GM18873 (cell line): ENCODE measurements at regions not wholly inside any gene's neighbourhood (a gene's known extent, or its start where the extent isn't known, plus 50 kb on each side); places are given as distances from the start of the nearest gene placed in this dataset.

Experiments
- ATAC-seq: cut with Tn5 transposase; IDR thresholded peaks from one replicate; pipeline ENCODE4 v1.9.1; 2021; ENCODE audit warnings: mild to moderate bottlenecking, moderate library complexity, moderate number of reproducible peaks; ENCODE audit not compliant: unreplicated experiment, low FRiP score

DNA sequence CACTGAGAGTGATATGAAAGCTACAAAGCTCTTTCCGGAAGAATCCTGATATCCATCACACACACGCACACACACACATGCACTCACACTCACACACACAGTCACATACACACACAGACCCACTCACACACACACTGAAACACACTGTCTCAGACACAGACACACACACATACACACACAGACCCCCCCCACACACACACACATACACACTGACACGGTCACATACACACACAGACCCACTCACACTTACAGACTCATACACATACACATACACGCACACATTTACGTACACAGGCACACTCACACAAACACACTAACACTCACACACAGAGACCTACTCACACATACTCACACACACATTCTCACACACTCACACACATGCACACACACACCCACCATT is 58.6 kb downstream of the LIG4 start:
- ATAC-seq = no peak

DNA sequence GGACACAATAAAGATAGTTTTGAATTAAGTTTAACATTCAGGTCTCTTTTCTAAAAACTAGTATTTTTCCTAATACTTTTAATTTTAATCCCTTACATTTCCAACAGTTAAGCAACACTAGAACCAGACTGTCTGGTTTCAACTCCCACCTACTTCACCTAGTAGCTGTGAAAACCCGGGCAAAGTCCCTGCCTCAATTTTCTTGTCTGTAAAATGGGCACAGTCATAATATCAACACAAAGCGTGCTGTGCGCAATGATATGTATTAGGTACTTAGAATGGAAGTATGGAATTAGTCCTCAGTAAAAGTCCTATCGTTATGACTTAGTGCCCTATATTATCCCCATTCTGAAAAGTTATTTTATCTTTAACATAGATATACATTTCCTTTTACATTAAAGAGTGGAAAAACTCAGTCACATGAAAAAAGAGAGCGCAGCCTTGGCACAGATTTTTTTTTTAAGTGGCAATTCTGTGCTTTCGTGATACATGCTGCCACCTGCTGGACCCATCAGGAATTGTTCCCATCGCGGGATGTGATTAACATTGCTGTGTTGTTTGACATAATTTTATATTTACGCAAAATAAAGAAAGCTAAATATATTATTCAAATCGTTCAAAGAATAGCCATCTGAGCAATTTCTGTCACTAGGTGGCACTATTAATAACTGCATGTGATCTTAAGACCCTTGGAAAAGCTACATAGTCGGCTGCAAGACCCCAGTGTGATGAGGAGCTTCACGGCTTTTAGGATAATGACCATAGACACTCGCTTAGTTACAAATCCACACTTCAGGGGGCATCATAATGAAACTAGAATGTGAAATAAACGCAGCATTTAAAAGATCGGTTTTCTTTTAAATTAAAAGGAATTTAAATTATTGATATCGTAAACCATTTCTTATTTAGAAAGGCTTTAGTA is 59.9 kb downstream of the LIG4 start:
- no peak for ATAC-seq

DNA sequence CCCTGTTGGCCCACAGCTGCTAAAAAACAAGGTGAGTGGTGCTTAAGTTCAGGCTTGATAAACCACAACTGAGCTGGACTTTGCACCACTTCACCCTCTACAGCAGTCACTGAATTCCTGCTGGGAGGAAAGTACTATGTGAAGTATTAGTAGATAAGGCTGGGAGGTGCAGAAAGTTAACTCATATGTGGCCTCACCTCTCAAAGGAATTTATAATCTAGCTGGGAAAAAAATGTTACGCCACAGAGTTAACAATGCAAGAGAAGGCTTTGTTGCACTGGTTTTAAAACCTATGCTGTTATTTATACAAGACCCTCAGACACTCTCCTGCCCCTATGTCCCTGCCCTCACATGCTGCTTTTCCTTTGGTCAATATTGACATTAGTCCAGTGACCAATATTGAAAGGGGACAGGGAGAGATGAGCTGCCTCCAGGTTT is 60.9 kb downstream of the LIG4 start:
- no peak for ATAC-seq

DNA sequence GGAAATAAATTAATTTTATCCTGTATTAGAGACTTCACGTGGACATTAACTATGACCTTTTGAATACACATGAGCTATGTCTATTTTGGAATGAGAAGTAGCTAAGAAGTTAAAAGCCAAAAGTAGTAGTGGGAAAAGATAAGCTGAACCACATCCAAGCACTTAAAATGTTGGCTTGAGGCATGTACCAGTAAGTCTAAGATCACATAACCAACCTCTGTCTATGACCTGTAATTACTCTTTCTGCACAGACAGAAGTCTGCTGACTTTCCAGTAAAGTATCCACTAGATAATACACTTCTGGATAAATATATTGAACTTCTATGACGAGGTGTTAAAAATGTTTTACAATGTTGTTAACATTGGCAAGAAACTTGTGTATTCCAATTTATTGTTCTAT is 68.7 kb downstream of the LIG4 start:
- ATAC-seq = no peak

DNA sequence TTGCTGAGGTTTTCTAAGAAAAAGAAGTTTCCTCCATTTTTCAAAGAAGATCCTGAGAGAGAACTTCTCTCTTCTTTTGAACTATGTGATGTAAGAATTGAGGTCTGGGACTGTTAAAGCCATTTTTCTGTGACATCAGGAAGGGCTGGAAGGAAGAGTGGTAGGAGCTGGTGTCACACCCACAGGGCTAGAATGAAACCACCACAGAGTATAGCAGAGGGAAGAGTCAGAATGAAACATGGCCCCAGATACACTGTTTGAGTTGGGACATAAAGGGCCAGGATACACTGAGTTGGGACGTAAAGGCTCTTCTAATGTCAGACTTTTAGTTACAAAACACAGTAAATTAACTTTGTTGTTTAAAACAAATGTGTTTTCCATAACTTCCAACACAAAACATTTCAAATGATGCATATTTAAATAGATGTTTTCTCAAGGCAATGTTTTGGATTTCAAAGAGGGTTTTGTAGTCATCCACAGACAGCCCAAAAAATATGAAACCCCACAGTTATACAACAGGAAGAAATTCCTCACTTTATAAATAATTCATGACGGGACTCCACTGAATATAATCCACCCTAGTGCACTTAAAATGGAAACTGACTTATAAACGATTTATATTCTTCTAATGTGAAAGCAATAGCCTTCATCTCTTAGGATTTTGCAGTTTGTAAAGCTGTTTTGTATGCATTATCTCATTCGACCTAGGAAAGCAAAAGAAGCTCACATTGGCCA is 72.5 kb downstream of the LIG4 start:
- no peak for ATAC-seq

DNA sequence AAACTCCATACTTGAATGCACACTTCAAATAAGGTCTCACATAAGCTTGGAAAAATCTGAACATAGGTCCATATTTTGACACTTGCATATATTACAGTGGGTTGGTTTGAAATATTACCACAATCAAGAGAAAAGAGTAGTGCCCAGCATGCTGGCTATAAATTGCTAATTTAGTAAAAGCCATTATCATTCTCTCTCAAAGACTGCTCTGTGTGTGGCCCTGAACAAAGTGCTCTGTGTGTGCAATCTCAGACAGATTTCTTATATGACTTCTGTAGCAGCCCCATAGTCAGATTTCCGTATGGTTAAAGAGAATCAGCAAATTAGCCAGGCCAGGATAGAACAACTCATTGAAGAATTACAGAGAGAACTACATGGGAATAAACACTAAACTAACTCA is 78.2 kb downstream of the LIG4 start:
- ATAC-seq = no peak

DNA sequence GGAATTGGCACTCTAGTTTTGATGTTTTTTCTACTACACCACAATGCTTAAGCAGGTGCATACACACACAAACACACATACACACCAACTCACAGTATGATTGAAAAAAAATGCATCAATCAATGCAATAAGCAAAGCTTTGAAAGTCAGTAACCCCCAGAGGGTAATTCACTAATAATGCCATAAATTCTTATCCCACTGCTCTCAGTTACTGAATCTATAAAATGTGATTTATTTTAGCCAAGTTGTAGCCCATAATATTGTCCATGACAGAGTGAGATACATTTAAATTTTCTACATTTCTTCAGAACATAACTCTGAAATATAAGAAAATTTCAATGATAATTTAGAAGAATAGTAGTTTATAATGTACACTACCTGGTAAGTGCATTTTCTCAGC is 87.9 kb downstream of the LIG4 start:
- ATAC-seq = no peak

DNA sequence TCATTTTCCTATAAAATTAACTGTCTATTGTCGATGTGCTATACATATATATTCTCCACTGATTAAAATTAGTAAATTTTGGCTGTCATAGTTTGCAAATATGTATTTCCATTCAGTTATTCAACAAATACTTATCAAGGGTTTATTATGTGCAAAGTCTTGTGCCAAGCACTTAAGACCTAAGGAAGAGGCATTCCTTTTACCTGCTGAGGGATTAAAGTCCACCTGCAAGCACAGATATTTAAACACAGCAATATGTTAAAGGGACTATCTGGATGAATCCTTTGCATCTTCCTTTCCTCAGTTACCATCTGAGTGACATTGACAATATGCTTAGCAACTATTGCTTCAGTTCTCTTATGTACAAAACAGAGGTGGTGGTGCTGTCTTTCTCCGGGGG is 89.3 kb downstream of the LIG4 start:
- no peak for ATAC-seq

DNA sequence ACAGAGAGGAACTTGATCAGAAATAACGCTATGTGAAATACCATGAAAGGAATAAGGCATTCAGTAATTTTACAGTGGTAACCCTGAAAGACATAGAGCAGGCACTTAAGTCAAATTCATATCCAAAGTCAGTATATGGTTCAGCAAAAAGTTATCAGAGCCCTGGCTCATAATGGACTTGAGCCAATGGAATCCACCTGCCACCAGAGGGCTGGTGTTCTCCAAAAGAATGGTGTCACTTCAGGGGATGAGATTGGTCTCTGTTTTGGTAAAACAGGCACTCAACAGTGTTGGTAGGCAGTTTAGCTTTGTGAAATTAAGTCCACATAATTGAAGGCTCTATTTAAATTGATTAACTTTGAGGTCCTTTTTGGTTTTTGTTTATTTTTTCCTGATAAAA is 93.9 kb downstream of the LIG4 start:
- no peak for ATAC-seq

DNA sequence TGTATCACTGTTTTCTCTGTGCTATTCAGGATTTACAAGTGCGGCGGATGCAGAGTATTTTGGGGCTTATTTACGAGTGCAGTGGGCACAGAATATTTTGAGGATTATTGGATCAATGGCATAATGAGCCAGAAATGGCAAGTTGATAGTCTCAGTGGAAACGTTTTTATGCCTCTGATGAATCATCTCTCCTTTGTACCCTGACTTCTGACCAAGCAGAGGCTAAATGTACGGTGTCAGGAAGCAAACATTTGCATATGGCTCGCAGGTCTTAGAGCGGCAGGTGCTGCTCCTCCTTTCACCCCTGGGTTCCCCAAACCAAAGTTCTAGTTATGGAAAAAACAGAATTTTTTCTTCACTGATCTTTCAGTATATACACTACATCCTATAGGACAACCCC is 94.5 kb downstream of the LIG4 start:
- ATAC-seq = no peak

DNA sequence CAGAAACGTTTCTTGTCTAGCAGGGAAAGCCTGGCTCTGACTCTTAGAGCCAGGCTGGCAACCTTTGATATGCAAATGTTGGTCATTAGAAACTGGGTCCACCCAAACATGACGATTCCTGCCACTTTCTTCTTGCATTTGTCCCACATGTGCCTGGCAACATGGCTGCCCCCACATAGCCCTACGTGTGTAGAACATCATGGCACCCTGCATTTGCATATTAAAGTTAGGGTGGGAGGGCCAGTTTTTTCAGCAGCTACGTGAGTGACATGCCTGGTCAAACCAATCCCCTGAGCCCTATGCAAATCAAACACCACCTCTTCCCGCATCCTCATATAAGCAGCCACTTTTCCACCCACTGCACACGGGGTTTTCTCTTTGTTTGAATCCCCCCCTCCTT is 95.0 kb downstream of the LIG4 start:
- no peak for ATAC-seq

DNA sequence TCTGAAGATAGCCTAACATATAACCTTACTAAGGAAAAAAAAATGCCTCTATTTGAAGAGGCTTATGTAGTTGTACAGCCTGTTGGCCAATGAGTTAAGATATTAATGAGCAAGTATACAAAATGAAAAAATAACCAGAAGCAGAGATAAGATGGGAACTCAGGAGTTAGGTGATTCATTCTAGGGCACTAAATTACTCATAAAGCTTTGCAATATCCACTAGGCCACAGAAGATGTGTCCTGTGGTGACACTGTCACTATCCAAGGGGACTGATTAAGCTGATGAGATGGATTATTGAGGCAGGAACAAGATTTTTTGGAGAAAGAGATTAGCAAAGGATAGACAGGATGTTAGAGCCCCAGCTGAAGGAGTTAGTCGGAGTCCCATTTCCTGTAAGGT is 99.6 kb downstream of the LIG4 start:
- no peak for ATAC-seq

DNA sequence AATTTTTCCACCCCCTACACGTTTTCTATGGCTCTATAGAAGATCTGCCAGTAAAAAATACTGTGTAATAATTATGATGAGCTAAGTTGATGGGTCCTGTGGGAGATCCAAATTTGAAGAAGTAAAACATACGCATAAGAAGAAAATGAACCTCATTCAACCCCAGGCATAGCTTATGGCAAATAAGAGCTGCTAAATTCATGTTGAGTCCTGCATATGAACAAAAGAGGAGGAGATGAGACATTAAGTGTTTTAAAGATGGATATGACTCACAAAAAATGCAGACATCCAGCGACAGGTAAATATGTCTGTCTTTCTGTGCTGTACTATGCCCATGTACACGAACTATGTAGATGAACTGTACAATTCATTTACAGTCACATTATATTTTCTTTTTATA is 101.9 kb downstream of the LIG4 start:
- no peak for ATAC-seq

DNA sequence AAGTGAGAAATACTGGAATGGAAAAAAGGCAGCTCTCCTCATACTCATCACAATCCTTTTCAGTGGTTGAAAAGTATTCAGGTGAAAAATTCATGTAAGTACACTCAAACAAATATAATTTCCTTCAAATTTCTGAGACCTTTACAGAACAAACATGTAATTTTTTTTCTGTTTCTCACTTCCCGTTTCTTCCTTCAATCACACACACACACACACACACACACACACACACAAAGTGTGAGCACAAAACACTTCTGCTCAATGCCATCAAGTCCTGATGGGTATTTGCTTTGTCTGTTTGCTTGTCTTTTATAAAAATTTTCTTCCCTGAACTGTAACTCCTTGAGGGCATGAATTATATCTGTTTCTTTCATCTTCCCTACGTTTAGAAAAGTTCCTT is 110.6 kb downstream of the LIG4 start:
- ATAC-seq = no peak

DNA sequence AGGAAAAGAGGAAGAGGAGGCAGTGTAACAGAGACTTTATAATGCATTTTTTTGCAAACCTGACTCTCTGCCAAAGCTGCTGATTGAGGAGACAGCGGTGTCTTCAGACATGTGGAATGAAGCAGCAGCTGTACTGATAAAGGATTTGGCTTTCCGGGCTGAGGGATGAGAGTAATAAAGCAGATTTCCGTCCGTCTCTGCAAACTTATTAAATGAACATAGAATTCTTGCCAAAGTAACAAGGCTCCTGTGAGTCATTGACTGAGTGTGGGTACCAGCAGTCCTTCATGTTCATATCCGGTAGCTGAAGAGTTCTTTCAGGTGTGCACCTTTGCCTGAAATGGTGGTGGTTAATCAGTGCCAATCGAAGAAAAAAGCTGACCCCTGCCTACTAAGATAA is 112.6 kb downstream of the LIG4 start:
- ATAC-seq = no peak

DNA sequence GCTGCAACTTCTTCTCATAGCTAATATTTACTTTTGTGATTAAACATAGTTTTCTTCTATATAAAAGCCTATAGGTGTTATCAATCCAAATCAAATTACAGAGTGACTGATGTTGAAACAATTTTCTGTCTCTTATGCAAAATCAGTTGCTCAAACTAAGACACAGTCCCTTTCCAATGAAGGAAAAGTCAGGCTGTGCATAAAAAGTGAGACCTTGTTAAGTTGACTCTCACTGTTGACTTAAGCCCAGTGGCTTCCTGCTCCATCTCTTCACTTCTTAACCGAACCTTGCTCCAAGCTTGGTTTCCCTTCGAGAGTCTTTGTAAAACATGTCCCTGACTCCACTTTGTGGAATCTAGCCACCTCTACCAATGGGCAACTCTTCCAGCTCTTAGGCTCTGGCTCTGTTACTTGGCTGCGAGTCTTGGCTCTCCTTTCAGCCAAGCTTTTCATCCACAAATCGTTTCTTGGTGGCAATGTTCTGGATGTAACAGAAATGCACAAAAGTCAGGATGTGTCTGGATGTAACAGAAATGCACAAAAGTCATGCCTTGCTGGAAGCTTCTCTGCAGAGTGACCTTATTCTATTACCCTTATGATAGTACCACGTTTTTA is 118.9 kb downstream of the LIG4 start:
- ATAC-seq = no peak

DNA sequence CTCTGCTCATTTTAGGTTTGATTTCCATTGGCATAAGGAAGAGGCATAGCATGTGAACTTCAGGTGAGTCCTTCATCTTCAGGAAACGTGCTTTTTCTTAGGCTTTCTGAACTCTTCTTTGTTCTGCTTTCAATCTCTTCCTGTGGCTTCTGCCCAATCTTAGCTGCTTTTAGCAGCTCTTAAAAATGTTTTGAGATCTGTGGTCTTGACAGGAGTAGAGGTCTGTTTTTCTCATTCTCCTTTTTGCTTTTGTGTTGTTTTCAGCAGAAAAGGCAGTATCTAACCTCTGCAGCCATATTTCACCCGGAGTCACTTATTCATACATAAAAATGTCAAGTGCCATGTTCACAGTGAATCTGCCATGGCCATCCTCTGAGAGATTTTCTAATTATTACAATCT is 120.3 kb downstream of the LIG4 start:
- no peak for ATAC-seq

DNA sequence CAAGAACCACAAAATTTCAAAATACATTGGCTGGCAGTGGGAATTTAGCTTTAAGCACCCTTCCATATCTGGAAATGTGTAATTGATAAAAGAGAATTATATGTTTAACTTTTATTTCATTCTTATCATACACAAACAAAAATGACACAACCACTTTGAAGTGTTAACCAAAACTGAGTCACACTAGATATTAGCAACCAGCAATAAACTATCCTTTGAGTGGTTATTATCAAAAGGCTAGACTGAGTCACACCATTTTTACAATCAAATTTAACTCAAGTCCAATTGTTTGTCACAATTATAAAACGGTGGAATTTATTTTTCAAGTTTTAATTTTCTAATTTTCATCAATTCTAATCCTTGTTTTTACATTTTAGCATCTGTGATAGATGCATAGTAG is 121.7 kb downstream of the LIG4 start:
- ATAC-seq = no peak

DNA sequence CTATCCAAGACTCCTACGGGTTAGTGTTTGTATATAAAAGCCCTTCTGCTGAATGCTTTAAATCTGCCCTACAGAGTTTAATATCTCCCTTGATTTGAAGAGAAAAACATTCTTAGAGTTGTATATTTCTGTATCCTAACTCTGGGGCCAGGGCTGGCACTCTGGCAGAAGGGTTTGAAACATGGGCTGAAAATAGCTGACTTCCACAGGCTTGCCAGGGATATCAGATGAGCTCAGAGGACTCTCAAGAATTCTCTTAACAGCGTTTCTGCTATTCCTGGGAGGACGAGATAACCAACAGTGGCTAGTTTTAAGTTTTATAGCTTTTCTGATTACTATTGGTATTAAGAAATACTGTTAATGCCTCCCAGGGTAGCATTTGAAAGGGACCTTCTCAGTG is 127.5 kb downstream of the LIG4 start:
- ATAC-seq = no peak

DNA sequence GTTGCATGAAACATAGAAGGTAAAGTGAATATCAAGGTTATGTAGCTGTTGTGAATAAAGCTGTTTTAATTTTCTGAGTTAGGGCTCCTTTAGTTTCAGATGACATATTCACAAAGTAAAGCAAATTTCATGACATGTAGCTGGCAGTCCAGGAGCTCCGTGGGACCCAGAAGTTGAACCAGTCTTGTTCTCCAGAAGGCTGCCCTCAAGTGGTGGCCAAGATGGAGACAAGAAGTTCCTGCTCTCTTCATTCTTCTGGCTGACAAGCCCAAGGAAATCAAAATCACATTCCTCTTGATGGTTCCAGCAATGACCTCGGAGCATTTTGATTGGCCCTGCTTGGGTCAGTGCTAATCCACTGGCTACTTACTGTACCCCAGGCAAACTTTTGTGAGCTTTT is 128.7 kb downstream of the LIG4 start:
- ATAC-seq = no peak

DNA sequence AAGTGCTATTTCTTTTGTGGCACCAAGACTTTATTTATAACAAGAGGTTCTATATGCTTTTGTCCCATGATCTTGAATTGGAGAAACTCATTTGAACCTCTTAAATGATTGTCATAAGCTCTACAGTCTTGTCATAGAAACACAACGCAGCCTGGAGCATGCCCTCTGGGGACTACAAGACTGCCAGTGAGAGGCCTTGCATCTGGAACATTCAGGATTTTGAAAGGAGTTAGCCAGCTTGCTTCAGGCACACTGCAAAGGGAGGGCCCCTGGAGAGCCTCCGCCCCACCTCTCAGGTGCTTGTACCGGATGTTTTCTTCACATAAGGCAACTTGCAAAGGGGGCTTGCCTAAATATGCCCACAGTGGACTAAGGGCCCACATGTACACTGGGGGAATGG is 130.5 kb downstream of the LIG4 start:
- ATAC-seq = no peak

DNA sequence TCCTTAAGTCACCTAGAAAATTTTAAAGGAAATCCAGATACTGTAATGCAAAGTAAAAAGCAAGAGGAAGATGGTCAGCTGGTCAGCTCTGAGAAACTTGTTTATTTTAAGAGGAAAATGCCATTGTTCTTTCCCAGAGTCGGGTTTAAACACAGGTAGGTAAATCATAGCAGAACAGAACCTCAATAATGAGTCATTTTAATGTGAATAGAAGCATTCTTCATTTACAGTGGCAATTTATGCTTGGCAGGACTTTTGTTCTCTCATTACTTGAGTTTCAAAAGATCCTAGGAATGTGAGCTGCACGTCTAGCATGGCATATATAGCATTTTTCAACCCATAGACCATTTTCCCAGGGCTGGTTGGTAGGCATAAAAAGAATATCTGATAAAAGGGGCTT is 132.3 kb downstream of the LIG4 start:
- no peak for ATAC-seq
